ENCODE measurements at regions not wholly inside any gene's neighbourhood (a gene's known extent, or its start where the extent isn't known, plus 50 kb on each side); places are given as distances from the start of the nearest gene placed in this dataset.

DNA sequence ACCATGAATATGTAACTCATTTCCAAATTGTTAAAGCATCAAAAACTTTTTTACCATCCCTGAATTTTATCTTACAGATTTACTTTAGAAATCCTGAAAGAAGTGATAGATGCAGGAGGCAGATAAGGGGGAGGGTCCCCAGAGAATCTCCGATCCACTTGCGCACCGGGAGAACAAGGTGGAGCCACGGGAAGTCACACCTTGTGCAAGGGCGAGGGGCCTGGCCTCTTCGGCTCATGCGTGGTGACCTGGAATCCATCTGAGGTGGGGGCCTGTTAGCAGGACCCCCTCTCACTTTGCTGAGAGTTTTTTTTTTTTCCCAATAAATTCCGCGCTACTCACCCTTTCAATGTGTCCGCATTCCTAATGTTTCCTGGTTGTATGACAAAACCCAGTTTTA, 80.2 kb upstream of the CDKN3 start:
- H3K4ac ChIP-seq (replicated peaks; ENCODE audit: insufficient read length, low read depth, low read length): no peak overlapping the region
- ChIA-PET POLR2A (ENCODE audit: partially characterized antibody) (no interaction called here), CTCF (ENCODE audit: partially characterized antibody) (interaction anchor here (1.0 to 1.7 kb wide), 2 partner anchors 12 to 31 kb away, joined by 3 read pairs; no protein-coding TSS in a partner anchor)
- H2BK20ac ChIP-seq (ENCODE audit: low read length): no peak overlapping the region
- no peaks in the 10 kb centered on the region for H3K23me2 ChIP-seq (ENCODE audit: low read depth, low read length)
- no peak overlapping the region for H3K27ac ChIP-seq (ENCODE audit: low read depth, low read length)
- no peaks in the 10 kb centered on the region for H3K79me2 ChIP-seq (ENCODE audit: control insufficient read depth in 1 of 2, insufficient read depth in 2 of 2, low read length in 2 of 2)
- H2BK12ac ChIP-seq (ENCODE audit: low read depth, low read length): no peak overlapping the region
- FAIRE-seq (no peak), DNase-seq (ENCODE audit: low read depth in 1 of 2, low spot score in 2 of 2) (no peak)
- no peaks in the 10 kb centered on the region for H3K4me1 ChIP-seq (replicated peaks in 1 of 4; ENCODE audit: control insufficient read depth in 3 of 4, insufficient read depth in 4 of 4, low read length in 3 of 4)
- no peaks in the 10 kb centered on the region for H4K20me1 ChIP-seq (replicated peaks in 1 of 2; ENCODE audit: control insufficient read depth in 1 of 2, insufficient read depth in 2 of 2, low read length in 2 of 2)
- H3K56ac ChIP-seq (replicated peaks; ENCODE audit: insufficient read length, low read depth, low read length): no peak overlapping the region
- H3K79me1 ChIP-seq (ENCODE audit: low read depth, low read length): no peaks in the 10 kb centered on the region
- no peak overlapping the region for H2BK15ac ChIP-seq (ENCODE audit: low read length)
- no peak overlapping the region for H3K4me3 ChIP-seq (ENCODE audit: extremely low read depth in 1 of 4, insufficient read depth in 2 of 4, low read depth in 3 of 4, low read length in 4 of 4)
- H2AK5ac ChIP-seq (ENCODE audit: low read depth, low read length): no peak overlapping the region
- H3K4me2 ChIP-seq (ENCODE audit: insufficient read depth in 1 of 2, low read depth in 2 of 2, low read length in 2 of 2): no peak overlapping the region
- H2AFZ ChIP-seq (ENCODE audit: low read length): no peak overlapping the region
- WGBS, 2 experiments (ENCODE audit: extremely low coverage in 1 of 2, insufficient coverage in 1 of 2, insufficient read length in 1 of 2, insufficient replicate concordance in 2 of 2, low coverage in 1 of 2, low lambda C conversion rate in 2 of 2, missing lambda C conversion rate in 1 of 2): 96% methylated on average over 10 of the region's 10 CpGs; no CpG with 5 or more reads in 1 of the 2 experiments
- H3K27me3 ChIP-seq (replicated peaks in 1 of 4; ENCODE audit: control insufficient read depth in 3 of 4, extremely low read depth in 1 of 4, insufficient read depth in 3 of 4, low read length in 3 of 4): no peaks in the 10 kb centered on the region; a peak in 1 of 7 replicates
- no peak overlapping the region for H3K14ac ChIP-seq (ENCODE audit: insufficient read length)
- TF ChIP-seq SAP30 (IDR thresholded peaks at IDR 0.05; ENCODE audit: insufficient read depth, insufficient replicate concordance, low read length) (no peak), RFX5 (IDR thresholded peaks at IDR 0.05; ENCODE audit: borderline replicate concordance, low read depth, low read length) (no peak), CHD1 (IDR thresholded peaks at IDR 0.05; ENCODE audit: low read depth, low read length) (no peak), ATF3 (IDR thresholded peaks at IDR 0.05; ENCODE audit: insufficient read depth, low read depth, low read length) (no peak), CEBPB (IDR thresholded peaks at IDR 0.05; ENCODE audit: low read depth, low read length) (no peak), POLR2AphosphoS5 (IDR thresholded peaks at IDR 0.05; ENCODE audit: low read depth, low read length) (no peak), BRCA1 (IDR thresholded peaks at IDR 0.05; ENCODE audit: low read depth, low read length) (no peak), SUZ12 (IDR thresholded peaks at IDR 0.05; ENCODE audit: low read length) (no peak), BACH1 (IDR thresholded peaks at IDR 0.05; ENCODE audit: low read length) (no peak), NRF1 (IDR thresholded peaks at IDR 0.05; ENCODE audit: low read depth, low read length) (no peak)
- no peaks in the 10 kb centered on the region for H3K36me3 ChIP-seq (ENCODE audit: control insufficient read depth in 2 of 4, insufficient read depth in 4 of 4, low read length in 3 of 4)
- no peaks in the 10 kb centered on the region for H3K9me3 ChIP-seq (ENCODE audit: insufficient read depth in 2 of 2, low read depth in 1 of 2, low read length in 1 of 2)
- H2BK5ac ChIP-seq (ENCODE audit: low read depth, low read length): no peak overlapping the region
- H2BK120ac ChIP-seq (replicated peaks; ENCODE audit: low read depth, low read length): no peak overlapping the region
- no peak overlapping the region for H4K5ac ChIP-seq (ENCODE audit: insufficient read length, low read depth, low read length)
- H3K23ac ChIP-seq (ENCODE audit: insufficient read length): no peak overlapping the region
- H4K91ac ChIP-seq (replicated peaks; ENCODE audit: insufficient read length, low read length): no peak overlapping the region
- no peak overlapping the region for H3K18ac ChIP-seq (ENCODE audit: extremely low read depth, low read length)
- no peak overlapping the region for H3K9ac ChIP-seq (replicated peaks in 1 of 4; ENCODE audit: extremely low read depth in 1 of 4, low read depth in 3 of 4, low read length in 3 of 4)
- H4K8ac ChIP-seq (ENCODE audit: extremely low read depth, insufficient read depth, low read length): 0 out of 2 replicates have a peak overlapping the region, but pooled peaks have one; percentile 29
